IPS DF 6.9 (cell line): ENCODE measurements at regions not wholly inside any gene's neighbourhood (a gene's known extent, or its start where the extent isn't known, plus 50 kb on each side); places are given as distances from the start of the nearest gene placed in this dataset.

Experiments
- DNase-seq: peaks from one replicate; pipeline ENCODE4 v3.0.0-alpha.2; 2013; ENCODE audit warnings: low read depth, low spot score
- H3K27ac ChIP-seq: one replicate; pipeline ENCODE4 v1.5.1; 2013; ENCODE audit warnings: low read length, control low read depth
- H3K27me3 ChIP-seq: 2 replicates; pipeline ENCODE4 v1.6.1; 2013; ENCODE audit warnings: mild to moderate bottlenecking, low read length; ENCODE audit not compliant: control insufficient read depth, insufficient read depth
- H3K36me3 ChIP-seq: 2 replicates; pipeline ENCODE4 v1.6.1; 2013; ENCODE audit warnings: low read length; ENCODE audit not compliant: control insufficient read depth, insufficient read depth
- H3K4me1 ChIP-seq: 2 replicates; pipeline ENCODE4 v1.6.1; 2013; ENCODE audit warnings: low read length; ENCODE audit not compliant: control insufficient read depth, insufficient read depth
- H3K4me3 ChIP-seq: 2 replicates; pipeline ENCODE4 v1.5.1; 2013; ENCODE audit warnings: mild to moderate bottlenecking, low read length
- H3K9me3 ChIP-seq: 2 replicates; pipeline ENCODE4 v1.6.1; 2013; ENCODE audit warnings: low read length, inconsistent platforms; ENCODE audit not compliant: control insufficient read depth, insufficient read depth
- WGBS: extraction: QIAGEN DNeasy Blood & Tissue Kit; methylation state at CpG from one replicate; pipeline ENCODE4 v1.1.7; 2013; ENCODE audit warnings: mixed read lengths, missing lambda C conversion rate; ENCODE audit not compliant: insufficient read length, insufficient coverage; 5-methylcytosine and 5-hydroxymethylcytosine counted together

GRCh38 chr2:155766342-155767115 lies 566.0 kb downstream of the NR4A2 start:
- no peaks in the 10 kb centered on the region for H3K27me3 ChIP-seq
- no CpG with 5 or more reads among the region's 8 CpGs for WGBS
- no peak for DNase-seq
- no peak overlapping the region for H3K27ac ChIP-seq
- no peak overlapping the region for H3K4me3 ChIP-seq
- H3K4me1 ChIP-seq, result no peaks in the 10 kb centered on the region
- H3K9me3 ChIP-seq, result no peaks in the 10 kb centered on the region
- no peaks in the 10 kb centered on the region for H3K36me3 ChIP-seq

GRCh38 chr2:155755481-155755880 lies 577.0 kb downstream of the NR4A2 start:
- H3K4me3 ChIP-seq, result no peak overlapping the region
- H3K36me3 ChIP-seq, result no peaks in the 10 kb centered on the region
- no peak overlapping the region for H3K27ac ChIP-seq
- H3K27me3 ChIP-seq, result no peaks in the 10 kb centered on the region
- no peak for DNase-seq
- H3K4me1 ChIP-seq, result no peaks in the 10 kb centered on the region
- H3K9me3 ChIP-seq, result no peaks in the 10 kb centered on the region

GRCh38 chr2:155748131-155748530 lies 584.4 kb downstream of the NR4A2 start:
- Histone ChIP-seq H3K36me3 (no peaks in the 10 kb centered on the region), H3K4me3 (no peak overlapping the region), H3K27me3 (no peaks in the 10 kb centered on the region), H3K9me3 (no peaks in the 10 kb centered on the region), H3K27ac (no peak overlapping the region), H3K4me1 (no peaks in the 10 kb centered on the region)
- WGBS, result no CpG with 5 or more reads among the region's 4 CpGs
- DNase-seq, result no peak

- whole genome bisulfite sequencing, result no CpG with 5 or more reads among the region's 3 CpGs
Measured at GRCh38 chr2:155747531-155747930, 585.0 kb downstream of the NR4A2 start.

GRCh38 chr2:155733091-155733853 lies 599.2 kb downstream of the NR4A2 start:
- H3K9me3 ChIP-seq, result no peaks in the 10 kb centered on the region
- H3K4me1 ChIP-seq, result peaks cover 3% of the 10 kb centered on the region; the same call in 1 of the 2 replicates
- no peak overlapping the region for H3K27ac ChIP-seq
- WGBS, result no CpG with 5 or more reads among the region's 4 CpGs
- no peaks in the 10 kb centered on the region for H3K27me3 ChIP-seq
- no peak overlapping the region for H3K4me3 ChIP-seq
- DNase-seq, result no peak
- H3K36me3 ChIP-seq, result no peaks in the 10 kb centered on the region

More at GRCh38 chr2:155747531-155747930, 585.0 kb downstream of the NR4A2 start:
- no peaks in the 10 kb centered on the region for H3K4me1 ChIP-seq
- H3K36me3 ChIP-seq, result no peaks in the 10 kb centered on the region
- no peak for DNase-seq
- no peak overlapping the region for H3K4me3 ChIP-seq
- no peaks in the 10 kb centered on the region for H3K9me3 ChIP-seq
- no peak overlapping the region for H3K27ac ChIP-seq
- no peaks in the 10 kb centered on the region for H3K27me3 ChIP-seq

GRCh38 chr2:155730804-155731203 lies 601.7 kb downstream of the NR4A2 start:
- Histone ChIP-seq H3K4me1 (peaks cover 6% of the 10 kb centered on the region; the same call in 1 of the 2 replicates), H3K4me3 (no peak overlapping the region), H3K27ac (no peak overlapping the region), H3K9me3 (no peaks in the 10 kb centered on the region), H3K27me3 (no peaks in the 10 kb centered on the region), H3K36me3 (no peaks in the 10 kb centered on the region)
- no CpG with 5 or more reads among the region's 5 CpGs for WGBS
- no peak for DNase-seq

GRCh38 chr2:155727187-155727895 lies 605.2 kb downstream of the NR4A2 start:
- DNase-seq, result peak; percentile 11
- Histone ChIP-seq H3K27me3 (no peaks in the 10 kb centered on the region), H3K36me3 (no peaks in the 10 kb centered on the region), H3K9me3 (no peaks in the 10 kb centered on the region), H3K27ac (peak overlapping the region; percentile 91), H3K4me3 (no peak overlapping the region; the same call in 1 of the 2 replicates), H3K4me1 (peaks cover 6% of the 10 kb centered on the region; the same call in 1 of the 2 replicates)
- no CpG with 5 or more reads among the region's 10 CpGs for WGBS

GRCh38 chr2:155722290-155722689 lies 610.2 kb downstream of the NR4A2 start:
- no peak overlapping the region for H3K4me3 ChIP-seq
- no peak for DNase-seq
- peaks cover 2% of the 10 kb centered on the region; the same call in 1 of the 2 replicates for H3K4me1 ChIP-seq
- no CpG with 5 or more reads among the region's 3 CpGs for WGBS
- no peak overlapping the region for H3K27ac ChIP-seq
- H3K9me3 ChIP-seq, result no peaks in the 10 kb centered on the region
- H3K27me3 ChIP-seq, result no peaks in the 10 kb centered on the region
- H3K36me3 ChIP-seq, result no peaks in the 10 kb centered on the region

- no peaks in the 10 kb centered on the region for H3K4me1 ChIP-seq
- no peaks in the 10 kb centered on the region for H3K9me3 ChIP-seq
- no peak overlapping the region for H3K27ac ChIP-seq
- H3K4me3 ChIP-seq, result no peak overlapping the region
- WGBS, result no CpG with 5 or more reads among the region's 2 CpGs
- no peaks in the 10 kb centered on the region for H3K27me3 ChIP-seq
- no peak for DNase-seq
- no peaks in the 10 kb centered on the region for H3K36me3 ChIP-seq
Measured at GRCh38 chr2:155715705-155716104, 616.8 kb downstream of the NR4A2 start.

- Histone ChIP-seq H3K4me1 (no peaks in the 10 kb centered on the region), H3K9me3 (no peaks in the 10 kb centered on the region), H3K27me3 (no peaks in the 10 kb centered on the region), H3K27ac (no peak overlapping the region), H3K4me3 (no peak overlapping the region), H3K36me3 (no peaks in the 10 kb centered on the region)
- no CpG with 5 or more reads among the region's 1 CpG for WGBS
- DNase-seq, result no peak
Measured at GRCh38 chr2:155714983-155715382, 617.5 kb downstream of the NR4A2 start.
